HG03066 (cell line): ENCODE measurements at regions not wholly inside any gene's neighbourhood (a gene's known extent, or its start where the extent isn't known, plus 50 kb on each side); places are given as distances from the start of the nearest gene placed in this dataset.
"Not testable (repeated sequence)": the region's sequence is repeated elsewhere in the genome, so short reads cannot be mapped to it uniquely, and the experiment has no call there.

Experiments used
- ATAC-seq: cut with Tn5 transposase; IDR thresholded peaks from one replicate; pipeline ENCODE4 v1.9.1; 2021; ENCODE audit warnings: low read depth; ENCODE audit not compliant: unreplicated experiment

DNA sequence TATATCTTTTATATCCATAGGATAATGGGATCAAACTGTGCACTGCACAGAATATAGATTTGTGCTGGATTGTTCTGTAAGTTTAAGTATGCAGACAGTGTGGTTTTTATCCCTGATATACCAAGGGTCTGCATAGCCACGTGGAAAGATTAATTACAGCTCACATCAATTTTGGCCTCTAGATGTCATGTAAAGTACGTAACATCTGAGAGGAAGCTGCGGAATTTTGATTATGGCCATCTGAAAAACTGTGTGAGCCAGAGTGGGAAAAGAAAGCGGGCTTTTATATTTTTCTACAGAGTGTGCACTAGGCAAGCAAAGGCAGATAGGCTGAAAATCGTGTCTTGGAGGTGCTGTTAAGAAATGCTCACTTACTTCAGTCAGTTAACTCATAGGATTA lies 562.7 kb downstream of the GBE1 start:
- no peak for ATAC-seq

DNA sequence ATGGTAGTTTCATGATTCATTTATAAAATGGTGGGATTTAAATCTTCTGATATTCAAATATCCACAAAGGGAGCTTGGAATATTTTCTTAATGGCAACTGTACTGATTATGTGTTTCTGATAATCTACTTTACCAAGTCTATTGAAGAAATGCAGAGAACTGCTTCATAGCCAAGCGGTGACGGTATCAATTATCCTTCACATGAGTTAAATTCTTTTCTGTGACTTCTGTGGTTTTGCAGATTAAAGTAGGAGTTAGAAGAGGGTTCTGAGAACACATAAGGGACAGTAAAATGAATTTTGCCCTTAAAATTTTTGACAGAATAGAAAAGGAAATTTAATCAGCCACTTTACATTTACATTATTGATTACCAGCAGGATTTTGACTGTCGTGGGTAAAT lies 563.2 kb downstream of the GBE1 start:
- ATAC-seq: no peak

- ATAC-seq: no peak
Observed at GRCh38 chr3:81197386-81197785, 564.1 kb downstream of the GBE1 start.

DNA sequence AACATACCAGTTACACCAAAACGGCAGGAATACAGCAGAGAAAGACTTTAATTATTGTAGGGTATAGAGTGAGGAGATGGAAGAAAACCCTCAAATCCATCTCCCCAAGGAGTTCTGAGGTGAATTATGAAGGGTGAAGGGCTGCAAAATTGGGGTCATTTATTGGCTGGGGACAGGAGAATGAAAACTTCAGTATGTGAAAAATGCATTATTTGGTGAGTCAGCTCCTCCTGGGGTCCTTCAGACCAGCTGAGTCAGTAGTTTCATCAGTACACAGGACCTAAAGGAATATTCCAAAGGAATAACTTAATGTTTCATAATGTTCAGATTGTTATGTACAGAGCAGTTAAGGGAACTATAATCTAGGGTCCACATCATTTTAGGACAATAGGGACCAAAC lies 566.0 kb downstream of the GBE1 start:
- no peak for ATAC-seq

DNA sequence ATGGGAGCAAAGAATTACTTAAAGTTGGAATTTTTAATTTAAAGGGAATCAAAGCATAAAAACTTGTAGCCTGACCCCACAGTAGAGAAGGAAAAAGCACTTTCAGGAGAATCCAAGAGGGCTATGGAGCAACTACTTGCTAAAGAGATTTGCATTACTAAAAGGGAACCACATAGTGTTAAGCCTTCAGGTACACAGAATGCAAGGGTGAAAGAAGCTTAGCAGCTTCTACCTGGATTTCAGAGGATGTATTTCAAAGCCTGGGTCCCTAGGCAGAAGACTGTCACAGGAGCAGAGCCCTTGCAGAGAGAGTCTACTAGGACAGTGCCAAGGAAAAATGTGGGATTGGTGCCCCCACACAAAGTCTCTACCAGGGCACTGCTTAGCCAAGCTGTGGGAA lies 575.0 kb downstream of the GBE1 start:
- ATAC-seq: no peak

DNA sequence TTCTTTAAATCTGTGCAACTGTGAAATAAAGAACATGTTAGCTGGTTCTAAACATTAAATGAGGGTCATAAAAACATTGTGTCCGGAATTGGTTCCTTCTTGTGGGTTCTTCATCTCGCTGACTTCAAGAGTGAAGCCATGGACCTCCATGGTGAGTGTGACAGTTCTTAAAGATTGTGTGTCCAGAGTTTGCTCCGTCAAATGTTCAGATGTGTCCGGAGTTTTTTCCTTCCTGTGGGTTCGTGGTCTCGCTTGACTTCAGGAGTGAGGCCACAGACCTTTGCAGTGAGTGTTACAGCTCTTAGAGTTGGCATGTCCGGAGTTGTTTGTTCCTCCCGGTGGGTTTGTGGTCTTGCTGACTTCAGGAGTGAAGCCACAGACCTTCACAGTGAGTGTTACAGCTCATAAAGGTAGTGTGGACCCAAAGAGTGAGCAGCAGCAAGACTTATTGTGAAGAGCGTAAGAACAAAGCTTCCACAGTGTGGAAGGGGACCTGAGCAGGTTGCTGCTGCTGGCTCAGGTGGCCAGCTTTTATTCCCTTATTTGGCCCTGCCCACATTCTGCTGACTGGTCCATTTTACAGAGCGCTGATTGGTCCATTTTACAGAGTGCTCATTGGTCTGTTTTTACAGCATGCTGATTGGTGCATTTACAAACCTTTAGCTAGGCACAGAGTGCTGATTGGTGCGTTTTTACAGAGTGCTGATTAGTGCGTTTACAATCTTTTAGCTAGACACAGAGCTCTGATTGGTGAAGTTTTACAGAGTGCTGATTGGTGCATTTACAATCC lies 579.2 kb downstream of the GBE1 start:
- not testable (repeated sequence) for ATAC-seq

DNA sequence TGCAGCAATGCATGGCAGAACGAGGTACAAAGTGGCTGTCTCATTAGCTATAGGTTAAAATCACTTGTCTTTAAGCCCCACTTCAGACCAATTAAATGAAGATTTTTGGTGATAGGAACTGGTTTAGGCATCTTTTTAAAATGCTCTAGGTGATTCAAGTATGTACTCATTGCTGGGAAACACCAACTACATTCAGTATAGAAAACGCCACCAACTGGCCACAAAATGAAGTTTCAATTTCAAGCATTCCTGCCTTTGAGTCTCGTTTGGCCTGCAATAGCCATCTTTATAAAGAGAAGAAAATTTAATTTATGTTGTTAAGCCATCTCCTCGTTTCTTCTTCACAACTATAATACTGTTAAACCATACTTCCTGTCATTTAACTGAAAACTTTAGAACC lies 587.9 kb downstream of the GBE1 start:
- no peak for ATAC-seq

- ATAC-seq: no peak
Observed at GRCh38 chr3:81170298-81170697, 591.1 kb downstream of the GBE1 start.

DNA sequence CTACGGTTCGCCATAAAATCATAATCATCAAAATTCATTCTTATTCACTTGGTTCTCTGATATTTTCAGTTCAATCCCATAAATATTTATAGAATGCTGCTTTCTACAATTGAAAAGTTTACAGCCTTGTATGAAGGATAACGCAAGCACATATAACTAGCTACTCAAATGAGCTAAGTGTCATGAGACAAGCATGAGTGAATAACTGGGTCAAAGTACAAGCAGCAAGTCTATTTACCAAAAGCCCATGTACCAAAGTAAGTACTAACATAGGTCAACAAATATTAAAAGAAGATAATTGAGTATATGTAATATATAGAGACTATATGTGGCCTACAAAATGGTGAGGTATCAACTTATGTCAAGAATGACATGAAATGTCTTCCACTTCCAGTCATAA lies 596.6 kb downstream of the GBE1 start:
- no peak for ATAC-seq

- ATAC-seq: no peak
Observed at GRCh38 chr3:81161851-81162250, 599.6 kb downstream of the GBE1 start.

- ATAC-seq: no peak
Observed at GRCh38 chr3:81161100-81161499, 600.3 kb downstream of the GBE1 start.

GRCh38 chr3:81154611-81155143 lies 606.8 kb downstream of the GBE1 start:
- no peak for ATAC-seq

DNA sequence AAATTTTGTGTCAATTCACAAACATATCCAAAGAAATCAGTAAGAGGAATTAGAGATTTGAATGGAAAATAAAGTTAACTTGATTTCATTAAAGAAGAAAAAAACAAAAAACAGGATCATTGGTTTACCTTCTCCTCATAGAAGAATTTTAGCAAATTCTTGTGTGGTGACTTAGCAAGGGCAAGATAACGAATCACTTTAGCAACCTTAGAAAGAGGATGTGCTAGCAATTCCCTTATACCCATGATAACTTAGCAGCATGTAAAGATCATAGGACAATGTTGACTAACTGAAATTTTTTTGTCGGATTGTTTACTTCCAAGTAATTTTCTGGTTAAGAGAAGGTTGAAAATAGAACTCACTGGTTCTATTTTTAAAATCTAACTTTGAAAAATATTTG lies 609.3 kb downstream of the GBE1 start:
- ATAC-seq: no peak

- ATAC-seq: no peak
Observed at GRCh38 chr3:81132995-81133394, 628.5 kb downstream of the GBE1 start.

DNA sequence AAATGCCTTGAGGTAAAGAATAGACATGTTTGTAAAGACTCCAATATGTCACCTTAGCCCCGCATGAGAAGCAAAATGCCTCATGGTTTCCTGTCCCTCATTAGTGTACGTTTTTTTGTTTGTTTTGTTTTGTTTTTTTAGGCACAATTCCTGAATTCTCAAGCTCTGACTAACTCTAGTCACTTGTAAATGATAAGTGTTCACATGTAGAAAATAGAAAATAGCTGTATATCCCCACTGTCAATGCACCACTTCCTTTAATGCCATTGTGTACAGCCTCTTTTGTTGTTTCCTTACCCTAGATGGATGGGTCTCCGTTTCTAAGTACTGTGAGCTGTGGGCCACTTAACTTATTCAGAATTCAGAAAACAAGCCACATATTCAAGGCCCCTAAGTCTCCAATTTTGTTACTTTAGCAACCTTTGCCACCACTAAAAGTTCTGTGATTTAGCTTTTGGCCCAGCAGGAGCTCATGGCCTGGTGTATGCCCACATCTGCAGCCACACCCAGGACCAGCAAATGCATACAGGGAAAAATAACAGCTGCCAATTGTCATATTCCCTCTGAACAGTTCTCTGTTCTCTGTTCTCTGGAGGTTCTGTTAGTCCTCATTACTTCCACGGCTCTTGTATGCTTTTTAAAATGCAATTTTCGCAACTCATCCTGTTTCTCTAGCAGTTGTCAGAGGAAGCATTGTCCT lies 655.5 kb downstream of the GBE1 start:
- ATAC-seq: no peak

DNA sequence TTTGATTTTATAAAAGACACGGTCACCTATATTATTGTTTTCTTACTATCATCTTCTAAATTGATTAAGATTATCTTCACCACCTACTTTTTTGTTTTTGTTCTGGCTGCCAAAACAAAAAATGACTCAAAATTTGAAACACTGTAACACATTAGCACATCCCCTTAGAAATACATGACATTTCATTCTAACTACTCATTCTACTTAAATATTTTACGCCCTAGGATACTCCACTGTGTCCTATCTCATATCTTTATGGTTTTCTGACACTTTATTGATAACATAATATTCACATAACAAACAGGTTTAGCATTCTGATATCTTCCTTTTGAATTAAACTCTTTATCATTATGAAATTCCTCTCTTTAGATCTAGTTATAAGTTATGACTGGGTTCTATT lies 656.2 kb downstream of the GBE1 start:
- ATAC-seq: no peak

DNA sequence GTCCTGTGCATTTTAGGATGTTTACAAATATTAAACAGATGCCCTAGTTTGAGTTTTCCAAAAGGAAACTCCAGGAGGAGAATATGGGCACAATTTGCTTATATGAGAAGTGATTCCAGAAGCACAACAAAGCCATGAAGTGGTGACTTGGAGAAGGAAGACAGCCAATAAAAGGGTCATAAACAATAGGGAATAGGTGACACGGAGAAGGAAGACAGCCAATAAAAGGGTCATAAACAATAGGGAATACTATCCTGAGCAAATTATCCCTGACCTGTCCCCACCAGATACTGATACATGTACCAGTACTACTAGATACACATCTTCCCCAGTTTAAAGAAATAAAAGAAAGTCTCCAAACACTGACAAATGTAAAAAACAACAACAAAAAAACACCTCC lies 663.6 kb downstream of the GBE1 start:
- ATAC-seq: no peak

DNA sequence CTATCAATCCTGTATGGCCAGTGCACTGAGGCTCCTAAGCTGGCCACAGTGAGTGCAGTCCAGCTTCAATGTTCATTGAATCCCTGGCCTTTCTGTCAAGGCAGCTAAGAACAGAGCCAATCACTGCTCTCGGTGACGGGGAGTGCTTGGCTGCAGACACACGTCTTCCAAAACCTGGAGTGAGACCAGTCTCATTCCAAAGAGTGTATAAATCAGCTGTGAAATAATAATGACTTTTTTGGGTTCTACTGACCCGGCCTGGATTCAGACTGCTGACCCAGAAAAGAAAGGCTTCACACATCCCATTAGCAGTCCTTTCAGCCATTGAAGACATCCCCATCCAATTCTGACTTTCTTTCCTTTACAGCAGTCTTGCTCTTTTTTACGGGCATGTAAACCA lies 665.5 kb downstream of the GBE1 start:
- no peak for ATAC-seq

GRCh38 chr3:81094986-81095385 lies 666.5 kb downstream of the GBE1 start:
- ATAC-seq: no peak

GRCh38 chr3:81087607-81088006 lies 673.8 kb downstream of the GBE1 start:
- ATAC-seq: no peak

GRCh38 chr3:81086348-81086747 lies 675.1 kb downstream of the GBE1 start:
- no peak for ATAC-seq

DNA sequence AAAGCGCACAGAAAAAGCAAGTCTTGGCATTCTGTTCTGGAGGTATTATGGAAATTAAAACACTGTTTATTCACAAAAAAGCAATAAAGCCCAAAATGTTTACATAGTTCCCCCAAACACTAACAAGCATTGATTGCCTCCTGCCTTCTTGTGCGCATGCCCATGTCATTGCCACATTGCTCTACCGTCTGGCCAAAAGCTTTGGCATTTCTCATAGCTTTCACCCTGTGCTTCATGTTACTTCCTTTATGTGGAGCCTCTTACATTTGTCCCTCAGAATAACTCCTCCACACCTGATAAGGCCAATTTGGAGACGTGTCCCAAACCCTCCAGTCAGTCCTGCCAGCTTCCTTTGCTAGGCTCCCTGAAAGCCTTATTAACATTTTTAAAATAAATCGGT lies 680.8 kb downstream of the GBE1 start:
- no peak for ATAC-seq
